ENCODE measurements at regions not wholly inside any gene's neighbourhood (a gene's known extent, or its start where the extent isn't known, plus 50 kb on each side); places are given as distances from the start of the nearest gene placed in this dataset.

GRCh38 chr1:232476538-232476950 lies 153.4 kb downstream of the SIPA1L2 start:
- no peak for TF ChIP-seq CTCF (IDR thresholded peaks at IDR 0.05 in 8 of 11, conservative IDR thresholded peaks at IDR 0.05 in 3 of 11)
- no peak for TF ChIP-seq POLR2AphosphoS5 (IDR thresholded peaks at IDR 0.05)
